HG02571 (cell line): ENCODE measurements at regions not wholly inside any gene's neighbourhood (a gene's known extent, or its start where the extent isn't known, plus 50 kb on each side); places are given as distances from the start of the nearest gene placed in this dataset.
"Not testable (repeated sequence)": the region's sequence is repeated elsewhere in the genome, so short reads cannot be mapped to it uniquely, and the experiment has no call there.

Experiments
- ATAC-seq: cut with Tn5 transposase; IDR thresholded peaks from one replicate; pipeline ENCODE4 v1.9.1; 2021; ENCODE audit warnings: mild to moderate bottlenecking, moderate library complexity; ENCODE audit not compliant: unreplicated experiment

- no peak for ATAC-seq
These were observed 175.0 kb downstream of the FAM43A start for GRCh38 chr3:194860725-194861124.

- no peak for ATAC-seq
These were observed 175.7 kb downstream of the FAM43A start for GRCh38 chr3:194861375-194861774.

- ATAC-seq: no peak
These were observed 179.4 kb downstream of the FAM43A start for GRCh38 chr3:194865061-194865460.

GRCh38 chr3:194865615-194866014 is 179.9 kb downstream of the FAM43A start:
- no peak for ATAC-seq

GRCh38 chr3:194866236-194866635 is 180.6 kb downstream of the FAM43A start:
- no peak for ATAC-seq

DNA sequence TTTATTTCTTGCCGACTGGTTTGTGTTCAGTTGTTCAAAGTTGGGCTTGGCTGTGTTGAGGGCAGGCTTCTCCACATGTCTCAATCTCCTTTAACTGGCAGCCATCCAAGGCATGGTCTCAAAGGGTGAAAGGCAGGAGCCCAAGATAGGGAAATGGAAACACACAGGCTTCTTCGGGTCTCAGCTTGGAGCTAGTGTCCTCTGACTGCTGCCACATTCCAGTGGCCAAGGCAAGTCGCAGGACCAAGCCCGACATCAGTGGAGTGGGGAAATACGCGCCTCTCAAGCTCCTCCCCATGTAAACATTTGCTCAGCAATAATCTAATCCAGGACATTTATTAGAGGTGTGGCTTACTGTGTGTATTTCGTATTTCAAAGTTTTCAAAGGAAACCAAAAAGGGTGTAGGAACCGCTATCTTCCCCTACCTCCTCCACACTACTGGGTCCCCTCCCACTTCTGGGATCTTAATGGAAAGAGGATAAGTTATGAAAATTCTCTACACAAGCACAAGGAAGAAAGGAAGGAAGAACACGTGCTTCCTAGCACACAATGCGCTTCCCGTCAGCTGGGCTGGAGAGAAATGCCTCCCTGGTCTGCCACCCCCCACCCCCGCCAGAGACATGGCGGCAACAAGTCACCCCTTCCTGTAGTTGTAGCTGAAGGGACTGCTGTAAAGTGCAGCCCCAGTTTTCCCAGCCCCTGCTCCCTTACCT is 181.7 kb downstream of the FAM43A start:
- no peak for ATAC-seq

DNA sequence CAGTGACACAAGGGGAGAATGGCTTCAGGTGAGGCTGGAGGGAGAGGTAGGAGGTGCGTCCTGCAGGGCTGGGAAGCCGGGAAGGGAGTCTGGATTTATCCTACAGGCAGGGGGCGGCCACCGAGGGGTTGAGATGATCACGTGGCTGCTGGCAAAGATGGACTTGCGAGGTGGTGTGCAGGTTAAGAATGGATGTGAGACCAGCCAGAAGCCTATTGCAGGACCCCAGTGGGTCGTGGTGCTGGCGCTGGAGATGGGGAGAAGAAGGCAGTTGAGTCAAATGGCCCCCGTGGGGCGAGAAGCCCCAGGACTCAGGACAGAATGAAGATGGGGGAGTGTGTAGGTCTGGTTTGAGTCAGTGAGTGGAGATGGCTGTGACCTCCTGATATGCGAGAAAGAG is 183.1 kb downstream of the FAM43A start:
- ATAC-seq: no peak

- no peak for ATAC-seq
These were observed 183.9 kb downstream of the FAM43A start for GRCh38 chr3:194869482-194870169.

DNA sequence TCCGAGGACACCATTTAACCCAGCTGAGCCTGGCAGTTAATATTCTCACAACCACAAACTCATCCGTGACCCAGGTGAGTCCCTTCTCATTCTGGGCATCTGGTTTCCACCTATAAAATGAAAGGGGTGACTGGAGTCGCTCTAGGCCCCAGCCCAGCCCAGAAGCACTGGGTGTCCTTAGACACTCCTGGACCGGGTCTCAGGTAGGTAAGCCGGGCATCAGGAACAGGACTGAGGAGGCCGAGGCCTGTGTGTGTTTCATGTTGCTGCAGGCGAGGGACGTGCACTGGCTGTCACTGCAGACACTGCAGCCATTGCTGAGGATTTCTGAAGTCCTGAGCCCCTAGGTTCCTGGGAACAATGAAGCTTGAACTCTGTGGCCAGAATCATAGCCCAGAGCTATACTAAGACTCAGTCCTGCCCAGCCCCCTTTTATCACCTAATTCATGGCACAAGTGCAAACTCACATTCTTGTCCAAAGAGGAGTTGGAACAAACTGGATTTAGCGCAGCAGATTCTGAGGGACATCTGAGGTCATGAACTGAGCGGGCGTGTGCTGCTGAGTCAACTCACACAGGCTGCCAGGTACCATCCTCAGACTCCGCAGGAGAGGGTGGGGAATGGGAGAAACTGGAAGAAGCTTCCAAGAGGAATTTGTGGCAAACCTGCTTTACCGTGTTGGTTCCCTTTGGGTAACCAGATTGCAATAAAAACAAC is 184.9 kb downstream of the FAM43A start:
- no peak for ATAC-seq

- ATAC-seq: no peak
These were observed 185.6 kb downstream of the FAM43A start for GRCh38 chr3:194871143-194871863.

GRCh38 chr3:194871864-194872668 is 186.4 kb downstream of the FAM43A start:
- no peak for ATAC-seq

DNA sequence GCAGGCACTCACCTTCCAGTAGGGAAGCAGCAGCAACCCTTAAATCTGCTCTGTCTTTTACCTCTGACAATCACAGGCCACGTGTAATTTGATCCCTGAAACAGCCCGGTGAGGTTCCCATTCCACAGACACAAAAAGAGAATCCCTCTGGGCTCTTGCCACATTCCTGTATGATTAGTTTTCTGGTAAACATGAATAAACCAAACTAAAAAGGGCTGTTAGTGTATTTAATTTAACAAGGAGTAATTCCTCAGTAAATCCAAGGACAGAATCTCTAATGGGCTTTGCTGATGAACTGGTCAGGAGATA is 186.9 kb downstream of the FAM43A start:
- no peak for ATAC-seq

DNA sequence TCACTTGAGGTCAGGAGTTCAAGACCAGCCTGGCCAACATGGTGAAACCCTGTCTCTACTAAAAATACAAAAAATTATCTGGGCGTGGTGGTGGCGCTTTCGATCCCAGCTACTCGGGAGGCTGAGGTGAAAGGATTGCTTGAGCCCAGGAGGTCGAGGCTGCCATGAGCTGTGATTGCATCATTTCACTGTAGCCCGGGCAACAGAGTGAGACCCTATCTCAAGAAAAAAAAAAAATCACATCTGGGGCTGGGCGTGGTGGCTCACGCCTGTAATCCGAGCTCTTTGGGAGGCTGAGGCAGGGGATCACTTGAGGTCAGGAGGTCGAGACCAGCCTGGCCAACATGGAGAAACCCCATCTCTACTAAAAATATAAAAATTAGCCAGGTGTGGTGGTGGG is 187.8 kb downstream of the FAM43A start:
- not testable (repeated sequence) for ATAC-seq

DNA sequence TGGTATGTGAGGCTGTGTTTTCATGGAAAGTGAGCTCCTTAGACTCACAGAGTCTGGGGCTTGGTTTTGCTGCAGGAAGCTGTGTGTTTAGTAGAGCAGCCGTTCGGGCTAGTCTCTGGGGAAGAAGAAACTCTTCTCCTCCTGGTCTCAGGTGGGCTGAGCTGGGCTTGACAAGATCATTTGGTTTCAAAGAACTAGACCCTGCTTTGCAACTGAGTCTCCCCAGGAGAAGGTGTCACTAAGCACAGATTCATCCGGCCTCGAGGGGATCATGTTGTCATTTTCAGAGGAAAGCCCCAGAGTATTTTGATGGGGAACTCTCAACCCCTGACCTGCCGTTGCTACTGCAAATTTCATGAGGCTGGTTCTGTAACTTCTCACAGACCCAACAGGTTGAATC is 188.5 kb downstream of the FAM43A start:
- no peak for ATAC-seq

- no peak for ATAC-seq
These were observed 189.1 kb downstream of the FAM43A start for GRCh38 chr3:194874783-194875182.

DNA sequence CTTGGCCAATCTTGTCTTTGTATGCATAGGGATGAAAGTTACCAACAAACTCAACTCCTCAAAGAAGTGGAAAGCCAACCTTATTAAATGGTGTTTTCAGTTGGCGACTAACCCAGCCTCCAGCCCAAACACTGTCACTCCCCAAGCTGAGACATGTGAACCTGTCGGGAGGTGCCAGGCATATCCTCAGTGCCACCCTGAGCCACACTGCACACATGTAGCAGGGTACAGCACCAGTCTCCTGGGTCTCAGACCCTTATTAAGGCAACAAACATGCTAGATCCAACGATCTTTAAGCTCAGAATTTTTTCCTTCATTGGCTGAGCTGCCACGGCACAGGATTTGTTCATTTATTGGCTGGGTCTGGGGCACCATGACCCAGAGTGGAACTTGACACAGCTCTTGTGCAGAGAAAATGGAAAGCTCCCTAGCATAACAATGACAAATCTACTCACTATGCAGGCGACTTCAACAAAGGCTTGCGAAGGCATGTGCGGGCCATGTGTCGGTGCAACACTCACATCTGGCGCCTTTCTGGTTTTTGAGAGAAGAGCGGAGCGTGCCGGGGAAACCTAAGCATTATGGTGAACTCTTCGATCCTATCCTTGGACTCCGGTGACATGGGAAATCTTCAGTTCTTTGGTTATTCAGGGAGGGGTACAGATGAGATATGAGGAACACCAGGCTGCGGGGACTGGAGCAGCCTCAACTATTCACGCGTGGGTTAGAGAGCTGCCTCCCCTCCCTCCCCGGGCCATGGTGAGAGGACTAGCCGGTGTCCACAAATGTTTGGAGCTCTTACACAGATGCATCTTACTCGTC is 190.1 kb downstream of the FAM43A start:
- no peak for ATAC-seq

- ATAC-seq: no peak
These were observed 190.9 kb downstream of the FAM43A start for GRCh38 chr3:194876403-194877095.

GRCh38 chr3:194877291-194878119 is 191.8 kb downstream of the FAM43A start:
- no peak for ATAC-seq
